ENCODE measurements at regions not wholly inside any gene's neighbourhood (a gene's known extent, or its start where the extent isn't known, plus 50 kb on each side); places are given as distances from the start of the nearest gene placed in this dataset.

DNA sequence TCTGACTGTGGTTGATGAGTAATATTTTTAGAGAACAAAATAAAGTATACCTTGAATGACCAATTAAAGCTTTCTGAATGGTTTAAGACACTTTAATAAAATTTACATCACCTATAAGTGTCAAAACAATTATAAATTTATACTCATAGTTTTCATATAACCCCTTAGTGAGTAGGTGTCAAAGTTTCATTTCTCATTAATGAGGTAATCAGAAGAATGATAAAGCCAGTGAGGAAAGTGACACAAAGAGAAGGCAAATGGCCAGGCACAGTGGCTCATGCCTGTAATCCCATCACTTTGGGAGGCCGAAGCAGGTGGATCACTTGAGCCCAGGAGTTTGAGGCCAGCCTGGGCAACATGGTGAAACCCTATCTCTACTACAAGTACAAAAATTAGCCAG is 60.8 kb upstream of the CTLA4 start (continued):
- TF ChIP-seq ARNTL (CRISPR knock-in tag; IDR thresholded peaks at IDR 0.05; ENCODE audit: borderline replicate concordance, low read depth) (no peak), TOX (CRISPR knock-in tag; IDR thresholded peaks at IDR 0.05; ENCODE audit: borderline replicate concordance) (no peak), TCF4 (CRISPR knock-in tag; IDR thresholded peaks at IDR 0.05; ENCODE audit: borderline replicate concordance) (no peak), GLIS3 (CRISPR knock-in tag; IDR thresholded peaks at IDR 0.05) (no peak)
- TF ChIP-seq, protein P1, sequence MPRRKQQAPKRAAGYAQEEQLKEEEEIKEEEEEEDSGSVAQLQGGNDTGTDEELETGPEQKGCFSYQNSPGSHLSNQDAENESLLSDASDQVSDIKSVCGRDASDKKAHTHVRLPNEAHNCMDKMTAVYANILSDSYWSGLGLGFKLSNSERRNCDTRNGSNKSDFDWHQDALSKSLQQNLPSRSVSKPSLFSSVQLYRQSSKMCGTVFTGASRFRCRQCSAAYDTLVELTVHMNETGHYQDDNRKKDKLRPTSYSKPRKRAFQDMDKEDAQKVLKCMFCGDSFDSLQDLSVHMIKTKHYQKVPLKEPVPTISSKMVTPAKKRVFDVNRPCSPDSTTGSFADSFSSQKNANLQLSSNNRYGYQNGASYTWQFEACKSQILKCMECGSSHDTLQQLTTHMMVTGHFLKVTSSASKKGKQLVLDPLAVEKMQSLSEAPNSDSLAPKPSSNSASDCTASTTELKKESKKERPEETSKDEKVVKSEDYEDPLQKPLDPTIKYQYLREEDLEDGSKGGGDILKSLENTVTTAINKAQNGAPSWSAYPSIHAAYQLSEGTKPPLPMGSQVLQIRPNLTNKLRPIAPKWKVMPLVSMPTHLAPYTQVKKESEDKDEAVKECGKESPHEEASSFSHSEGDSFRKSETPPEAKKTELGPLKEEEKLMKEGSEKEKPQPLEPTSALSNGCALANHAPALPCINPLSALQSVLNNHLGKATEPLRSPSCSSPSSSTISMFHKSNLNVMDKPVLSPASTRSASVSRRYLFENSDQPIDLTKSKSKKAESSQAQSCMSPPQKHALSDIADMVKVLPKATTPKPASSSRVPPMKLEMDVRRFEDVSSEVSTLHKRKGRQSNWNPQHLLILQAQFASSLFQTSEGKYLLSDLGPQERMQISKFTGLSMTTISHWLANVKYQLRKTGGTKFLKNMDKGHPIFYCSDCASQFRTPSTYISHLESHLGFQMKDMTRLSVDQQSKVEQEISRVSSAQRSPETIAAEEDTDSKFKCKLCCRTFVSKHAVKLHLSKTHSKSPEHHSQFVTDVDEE (CRISPR knock-in tag; IDR thresholded peaks at IDR 0.05) = no peak

DNA sequence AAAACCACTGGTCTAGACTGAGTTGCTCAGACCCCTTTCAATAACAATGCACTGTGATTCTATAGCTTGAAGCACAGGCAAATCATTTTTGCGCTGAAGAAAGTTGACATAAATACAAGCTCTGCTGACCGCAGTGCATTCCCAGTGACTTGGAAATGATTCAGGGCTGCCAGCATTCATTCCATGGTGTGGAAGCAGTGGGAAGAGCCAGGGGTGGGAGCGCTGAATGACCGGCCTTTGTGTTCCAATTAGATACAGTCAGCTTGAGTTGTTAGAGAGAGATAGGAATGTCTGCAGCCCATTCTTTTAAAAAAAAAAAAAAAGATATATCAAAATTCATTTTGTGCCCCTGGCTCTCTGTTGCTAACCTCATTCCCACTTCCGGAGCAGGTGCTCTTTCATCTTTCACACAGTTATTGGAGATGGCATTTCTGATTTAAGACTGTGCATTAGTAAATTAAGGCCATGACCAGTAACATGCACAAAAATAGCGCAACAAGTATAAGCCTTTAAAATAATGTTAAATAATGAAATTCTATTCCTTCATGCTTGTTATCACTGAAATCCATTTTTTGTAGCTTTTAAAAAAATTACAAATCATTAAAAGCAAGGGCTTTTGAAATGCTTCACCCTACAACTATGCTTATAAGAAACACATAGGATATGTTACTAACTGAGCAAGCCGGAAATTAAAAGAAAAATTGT is 59.4 kb upstream of the CTLA4 start:
- TF ChIP-seq TCF4 (CRISPR knock-in tag; IDR thresholded peaks at IDR 0.05; ENCODE audit: borderline replicate concordance) (no peak), SNAI2 (CRISPR knock-in tag; IDR thresholded peaks at IDR 0.05) (no peak), PPARA (CRISPR knock-in tag; IDR thresholded peaks at IDR 0.05; ENCODE audit: borderline replicate concordance) (no peak), BACH2 (CRISPR knock-in tag; IDR thresholded peaks at IDR 0.05; ENCODE audit: borderline replicate concordance) (no peak), ZFP3 (CRISPR knock-in tag; IDR thresholded peaks at IDR 0.05) (no peak), OSR1 (CRISPR knock-in tag; IDR thresholded peaks at IDR 0.05) (no peak), GLIS3 (CRISPR knock-in tag; IDR thresholded peaks at IDR 0.05) (no peak), ZNF70 (CRISPR knock-in tag; IDR thresholded peaks at IDR 0.05) (no peak), ZFP30 (CRISPR knock-in tag; IDR thresholded peaks at IDR 0.05) (no peak), ARNTL (CRISPR knock-in tag; IDR thresholded peaks at IDR 0.05; ENCODE audit: borderline replicate concordance, low read depth) (no peak), ZC3H10 (CRISPR knock-in tag; IDR thresholded peaks at IDR 0.05) (0 out of 2 replicates have a peak, but pooled peaks have one; percentile 12), TOX (CRISPR knock-in tag; IDR thresholded peaks at IDR 0.05; ENCODE audit: borderline replicate concordance) (0 out of 2 replicates have a peak, but pooled peaks have one; percentile 62), ZNF565 (CRISPR knock-in tag; conservative IDR thresholded peaks at IDR 0.05; ENCODE audit: low read depth) (no peak), ESRRG (CRISPR knock-in tag; IDR thresholded peaks at IDR 0.05) (no peak)
- TF ChIP-seq, protein P2, sequence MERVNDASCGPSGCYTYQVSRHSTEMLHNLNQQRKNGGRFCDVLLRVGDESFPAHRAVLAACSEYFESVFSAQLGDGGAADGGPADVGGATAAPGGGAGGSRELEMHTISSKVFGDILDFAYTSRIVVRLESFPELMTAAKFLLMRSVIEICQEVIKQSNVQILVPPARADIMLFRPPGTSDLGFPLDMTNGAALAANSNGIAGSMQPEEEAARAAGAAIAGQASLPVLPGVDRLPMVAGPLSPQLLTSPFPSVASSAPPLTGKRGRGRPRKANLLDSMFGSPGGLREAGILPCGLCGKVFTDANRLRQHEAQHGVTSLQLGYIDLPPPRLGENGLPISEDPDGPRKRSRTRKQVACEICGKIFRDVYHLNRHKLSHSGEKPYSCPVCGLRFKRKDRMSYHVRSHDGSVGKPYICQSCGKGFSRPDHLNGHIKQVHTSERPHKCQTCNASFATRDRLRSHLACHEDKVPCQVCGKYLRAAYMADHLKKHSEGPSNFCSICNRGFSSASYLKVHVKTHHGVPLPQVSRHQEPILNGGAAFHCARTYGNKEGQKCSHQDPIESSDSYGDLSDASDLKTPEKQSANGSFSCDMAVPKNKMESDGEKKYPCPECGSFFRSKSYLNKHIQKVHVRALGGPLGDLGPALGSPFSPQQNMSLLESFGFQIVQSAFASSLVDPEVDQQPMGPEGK (CRISPR knock-in tag; IDR thresholded peaks at IDR 0.05; ENCODE audit: borderline replicate concordance) = no peak
- TF ChIP-seq, protein P3, sequence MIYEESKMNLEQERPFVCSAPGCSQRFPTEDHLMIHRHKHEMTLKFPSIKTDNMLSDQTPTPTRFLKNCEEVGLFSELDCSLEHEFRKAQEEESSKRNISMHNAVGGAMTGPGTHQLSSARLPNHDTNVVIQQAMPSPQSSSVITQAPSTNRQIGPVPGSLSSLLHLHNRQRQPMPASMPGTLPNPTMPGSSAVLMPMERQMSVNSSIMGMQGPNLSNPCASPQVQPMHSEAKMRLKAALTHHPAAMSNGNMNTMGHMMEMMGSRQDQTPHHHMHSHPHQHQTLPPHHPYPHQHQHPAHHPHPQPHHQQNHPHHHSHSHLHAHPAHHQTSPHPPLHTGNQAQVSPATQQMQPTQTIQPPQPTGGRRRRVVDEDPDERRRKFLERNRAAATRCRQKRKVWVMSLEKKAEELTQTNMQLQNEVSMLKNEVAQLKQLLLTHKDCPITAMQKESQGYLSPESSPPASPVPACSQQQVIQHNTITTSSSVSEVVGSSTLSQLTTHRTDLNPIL (CRISPR knock-in tag; IDR thresholded peaks at IDR 0.05; ENCODE audit: low read depth) = no peak
- TF ChIP-seq, protein P4, sequence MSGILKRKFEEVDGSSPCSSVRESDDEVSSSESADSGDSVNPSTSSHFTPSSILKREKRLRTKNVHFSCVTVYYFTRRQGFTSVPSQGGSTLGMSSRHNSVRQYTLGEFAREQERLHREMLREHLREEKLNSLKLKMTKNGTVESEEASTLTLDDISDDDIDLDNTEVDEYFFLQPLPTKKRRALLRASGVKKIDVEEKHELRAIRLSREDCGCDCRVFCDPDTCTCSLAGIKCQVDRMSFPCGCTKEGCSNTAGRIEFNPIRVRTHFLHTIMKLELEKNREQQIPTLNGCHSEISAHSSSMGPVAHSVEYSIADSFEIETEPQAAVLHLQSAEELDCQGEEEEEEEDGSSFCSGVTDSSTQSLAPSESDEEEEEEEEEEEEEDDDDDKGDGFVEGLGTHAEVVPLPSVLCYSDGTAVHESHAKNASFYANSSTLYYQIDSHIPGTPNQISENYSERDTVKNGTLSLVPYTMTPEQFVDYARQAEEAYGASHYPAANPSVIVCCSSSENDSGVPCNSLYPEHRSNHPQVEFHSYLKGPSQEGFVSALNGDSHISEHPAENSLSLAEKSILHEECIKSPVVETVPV (CRISPR knock-in tag; IDR thresholded peaks at IDR 0.05) = no peak
- ATAC-seq = peak; percentile 78

DNA sequence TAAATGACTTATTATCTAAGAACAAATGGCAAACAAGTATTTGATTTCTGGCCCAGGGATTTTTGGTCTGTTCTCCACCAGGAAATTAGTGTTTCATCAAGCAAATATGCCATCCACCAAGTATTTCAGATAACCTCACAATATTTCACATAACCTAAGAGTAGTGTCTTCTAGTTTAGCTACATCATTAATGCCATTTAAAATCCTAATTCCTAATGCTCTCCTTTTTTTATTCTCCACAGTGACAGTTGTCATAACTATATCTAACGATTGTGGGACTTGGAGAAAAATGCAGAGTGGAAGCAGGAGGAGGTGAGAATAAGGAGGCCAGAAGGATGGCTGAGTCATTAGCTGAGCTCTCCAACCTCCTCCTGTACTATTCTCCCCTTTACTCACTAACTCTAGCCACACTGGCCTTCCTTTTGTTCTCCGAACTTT is 58.5 kb upstream of the CTLA4 start:
- peak; percentile 17; the same call in 1 of the 2 replicates for TF ChIP-seq ISL1 (CRISPR knock-in tag; IDR thresholded peaks at IDR 0.05)
- TF ChIP-seq ESRRG (CRISPR knock-in tag; IDR thresholded peaks at IDR 0.05) = no peak
- peak; percentile 35 for ATAC-seq

DNA sequence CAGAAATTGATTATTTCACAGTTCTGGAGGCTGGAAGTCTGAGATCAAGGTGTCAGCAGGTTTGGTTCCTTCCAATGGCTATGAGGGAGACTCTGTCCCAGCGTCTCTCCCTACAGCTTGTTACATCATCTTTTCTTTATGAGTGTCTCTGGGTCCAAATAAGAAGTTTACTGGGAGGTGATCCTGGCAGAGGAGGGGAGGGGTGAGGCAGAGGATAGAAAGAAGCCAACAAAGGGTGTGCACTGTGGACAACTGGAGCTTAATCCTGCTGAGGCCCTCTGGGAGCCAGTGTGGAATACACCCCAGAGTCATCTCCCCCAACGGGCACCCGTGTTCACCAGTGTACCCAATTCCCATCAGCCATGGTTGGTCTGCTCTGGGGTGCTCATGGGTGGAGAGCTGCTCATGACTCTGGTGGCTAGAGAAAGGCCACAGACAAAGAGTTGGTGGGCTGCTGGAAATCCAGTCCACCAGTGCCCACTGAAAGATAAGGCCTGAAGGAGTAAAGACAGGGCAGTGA is 57.5 kb upstream of the CTLA4 start:
- ATAC-seq = no peak
- TF ChIP-seq OSR1 (CRISPR knock-in tag; IDR thresholded peaks at IDR 0.05) = no peak
- no peak for TF ChIP-seq ARNTL (CRISPR knock-in tag; IDR thresholded peaks at IDR 0.05; ENCODE audit: borderline replicate concordance, low read depth)
- TF ChIP-seq CSDC2 (CRISPR knock-in tag; IDR thresholded peaks at IDR 0.05) = no peak
- TF ChIP-seq, protein P5, sequence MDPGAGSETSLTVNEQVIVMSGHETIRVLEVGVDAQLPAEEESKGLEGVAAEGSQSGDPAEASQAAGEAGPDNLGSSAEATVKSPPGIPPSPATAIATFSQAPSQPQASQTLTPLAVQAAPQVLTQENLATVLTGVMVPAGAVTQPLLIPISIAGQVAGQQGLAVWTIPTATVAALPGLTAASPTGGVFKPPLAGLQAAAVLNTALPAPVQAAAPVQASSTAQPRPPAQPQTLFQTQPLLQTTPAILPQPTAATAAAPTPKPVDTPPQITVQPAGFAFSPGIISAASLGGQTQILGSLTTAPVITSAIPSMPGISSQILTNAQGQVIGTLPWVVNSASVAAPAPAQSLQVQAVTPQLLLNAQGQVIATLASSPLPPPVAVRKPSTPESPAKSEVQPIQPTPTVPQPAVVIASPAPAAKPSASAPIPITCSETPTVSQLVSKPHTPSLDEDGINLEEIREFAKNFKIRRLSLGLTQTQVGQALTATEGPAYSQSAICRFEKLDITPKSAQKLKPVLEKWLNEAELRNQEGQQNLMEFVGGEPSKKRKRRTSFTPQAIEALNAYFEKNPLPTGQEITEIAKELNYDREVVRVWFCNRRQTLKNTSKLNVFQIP (CRISPR knock-in tag; IDR thresholded peaks at IDR 0.05; ENCODE audit: borderline replicate concordance, low read depth) = no peak
- TF ChIP-seq BACH2 (CRISPR knock-in tag; IDR thresholded peaks at IDR 0.05; ENCODE audit: borderline replicate concordance) = no peak
- TF ChIP-seq RARB (CRISPR knock-in tag; IDR thresholded peaks at IDR 0.05) = no peak
- TF ChIP-seq, protein P2 (CRISPR knock-in tag; IDR thresholded peaks at IDR 0.05; ENCODE audit: borderline replicate concordance) = no peak
- no peak for TF ChIP-seq ZFP3 (CRISPR knock-in tag; IDR thresholded peaks at IDR 0.05)
- no peak for TF ChIP-seq ESRRG (CRISPR knock-in tag; IDR thresholded peaks at IDR 0.05)
- TF ChIP-seq, protein P4 (CRISPR knock-in tag; IDR thresholded peaks at IDR 0.05) = no peak
- TF ChIP-seq SNAI2 (CRISPR knock-in tag; IDR thresholded peaks at IDR 0.05) = no peak
